ENCODE measurements at regions not wholly inside any gene's neighbourhood (a gene's known extent, or its start where the extent isn't known, plus 50 kb on each side); places are given as distances from the start of the nearest gene placed in this dataset.

DNA sequence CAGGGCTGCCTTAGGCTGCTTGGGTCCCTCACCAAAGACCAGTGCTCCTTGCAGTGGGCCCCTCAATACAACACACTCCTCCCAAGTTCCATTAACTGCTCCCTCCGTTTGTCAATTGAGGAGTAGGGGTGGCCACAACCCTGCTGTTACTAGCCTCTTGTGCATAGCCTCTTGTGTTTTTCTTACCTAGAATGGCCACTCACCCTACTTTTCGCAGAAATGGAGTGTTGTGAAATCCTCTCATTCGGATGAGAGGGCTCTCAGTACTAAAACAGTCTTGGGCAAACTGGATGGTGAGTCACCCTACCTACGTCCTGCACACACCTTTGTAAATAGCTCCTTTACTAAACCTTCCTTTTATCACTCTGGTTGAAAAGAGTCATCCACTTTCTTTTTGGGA is 253.9 kb downstream of the OSR1 start:
- CTCF ChIA-PET = no interaction called here
- BruUV-seq (replicated peaks) = no TSS peak
- Histone ChIP-seq H3K27ac (ENCODE audit: insufficient read depth, low read depth, low read length) (no peak overlapping the region), H4K20me1 (replicated peaks; ENCODE audit: control insufficient read depth, extremely low read depth, insufficient read depth, low read length) (no peaks in the 10 kb centered on the region), H2AFZ (ENCODE audit: low read depth, low read length) (no peak overlapping the region), H3K79me2 (ENCODE audit: control insufficient read depth, insufficient read depth, low read length) (no peaks in the 10 kb centered on the region), H3K9ac (replicated peaks; ENCODE audit: extremely low read depth, insufficient read depth, low read length) (no peak overlapping the region), H3K4me1 (ENCODE audit: control insufficient read depth, extremely low read depth, insufficient read depth, low read length) (no peaks in the 10 kb centered on the region), H3K4me3 (replicated peaks in 1 of 3; ENCODE audit: insufficient read depth in 1 of 3, low read depth in 1 of 3, low read length in 3 of 3) (no peak overlapping the region), H3K9me3 (replicated peaks; ENCODE audit: control insufficient read depth, insufficient read depth, low read length) (no peaks in the 10 kb centered on the region), H3K4me2 (ENCODE audit: insufficient read depth, low read length) (no peak overlapping the region), H3K9me1 (replicated peaks; ENCODE audit: control insufficient read depth, extremely low read depth, insufficient read depth, low read length) (no peaks in the 10 kb centered on the region), H3K27me3 (ENCODE audit: control insufficient read depth in 2 of 2, insufficient read depth in 2 of 2, low read length in 2 of 2) (no peaks in the 10 kb centered on the region), H3K36me3 (ENCODE audit: control insufficient read depth in 2 of 2, extremely low read depth in 1 of 2, insufficient read depth in 2 of 2, low read length in 2 of 2) (no peaks in the 10 kb centered on the region)
- no peak for DNase-seq (ENCODE audit: low read depth, low spot score)
- TF ChIP-seq EZH2 (IDR thresholded peaks at IDR 0.05; ENCODE audit: borderline replicate concordance, low read depth, low read length, severe bottlenecking) = no peak
- no peak for TF ChIP-seq MYC (IDR thresholded peaks at IDR 0.05; ENCODE audit: low read depth, low read length)
- TF ChIP-seq POLR2A (IDR thresholded peaks at IDR 0.05; ENCODE audit: low read depth, low read length) = no peak
- no peak for TF ChIP-seq FOS (IDR thresholded peaks at IDR 0.05; ENCODE audit: borderline replicate concordance, insufficient read depth, low read length)
- TF ChIP-seq, protein P1, sequence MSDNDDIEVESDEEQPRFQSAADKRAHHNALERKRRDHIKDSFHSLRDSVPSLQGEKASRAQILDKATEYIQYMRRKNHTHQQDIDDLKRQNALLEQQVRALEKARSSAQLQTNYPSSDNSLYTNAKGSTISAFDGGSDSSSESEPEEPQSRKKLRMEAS (IDR thresholded peaks at IDR 0.05; ENCODE audit: insufficient read depth, insufficient read length) = no peak
- no peak for TF ChIP-seq POLR2AphosphoS5 (IDR thresholded peaks at IDR 0.05; ENCODE audit: insufficient read depth, low read depth, low read length)
- TF ChIP-seq GATA2 (IDR thresholded peaks at IDR 0.05; ENCODE audit: insufficient read depth, insufficient read length, low read depth, low read length) = no peak
- no peak for TF ChIP-seq JUN (IDR thresholded peaks at IDR 0.05; ENCODE audit: borderline replicate concordance, insufficient read depth, insufficient read length, low read depth)
- TF ChIP-seq, protein P2, sequence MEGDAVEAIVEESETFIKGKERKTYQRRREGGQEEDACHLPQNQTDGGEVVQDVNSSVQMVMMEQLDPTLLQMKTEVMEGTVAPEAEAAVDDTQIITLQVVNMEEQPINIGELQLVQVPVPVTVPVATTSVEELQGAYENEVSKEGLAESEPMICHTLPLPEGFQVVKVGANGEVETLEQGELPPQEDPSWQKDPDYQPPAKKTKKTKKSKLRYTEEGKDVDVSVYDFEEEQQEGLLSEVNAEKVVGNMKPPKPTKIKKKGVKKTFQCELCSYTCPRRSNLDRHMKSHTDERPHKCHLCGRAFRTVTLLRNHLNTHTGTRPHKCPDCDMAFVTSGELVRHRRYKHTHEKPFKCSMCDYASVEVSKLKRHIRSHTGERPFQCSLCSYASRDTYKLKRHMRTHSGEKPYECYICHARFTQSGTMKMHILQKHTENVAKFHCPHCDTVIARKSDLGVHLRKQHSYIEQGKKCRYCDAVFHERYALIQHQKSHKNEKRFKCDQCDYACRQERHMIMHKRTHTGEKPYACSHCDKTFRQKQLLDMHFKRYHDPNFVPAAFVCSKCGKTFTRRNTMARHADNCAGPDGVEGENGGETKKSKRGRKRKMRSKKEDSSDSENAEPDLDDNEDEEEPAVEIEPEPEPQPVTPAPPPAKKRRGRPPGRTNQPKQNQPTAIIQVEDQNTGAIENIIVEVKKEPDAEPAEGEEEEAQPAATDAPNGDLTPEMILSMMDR (IDR thresholded peaks at IDR 0.05; ENCODE audit: extremely low read depth in 1 of 2, insufficient read depth in 1 of 2, low read depth in 1 of 2, low read length in 2 of 2) = no peak
- no peak for FAIRE-seq
- dilution Hi-C loops (cut with MboI; ENCODE audit: extremely low pct_ligation_motif_present, low sequenced_read_pairs) (no loop called here), intact Hi-C loops (cut with micrococcal nuclease) (no loop called here)
- POLR2A ChIA-PET = no interaction called here

All from endothelial cell of umbilical vein (primary cell).